MM.1S (cell line): ENCODE measurements at regions not wholly inside any gene's neighbourhood (a gene's known extent, or its start where the extent isn't known, plus 50 kb on each side); places are given as distances from the start of the nearest gene placed in this dataset.

Experiments used
- DNase-seq: peaks from one replicate; pipeline ENCODE4 v3.0.0-alpha.2; 2015
- H2AFZ ChIP-seq: fragments of 300-600 bp; sonication (generic); 2 replicates; pipeline ENCODE4 v1.6.0; 2016; ENCODE audit warnings: antibody characterized with exemption, low read length
- H3F3A ChIP-seq: fragments of 300-600 bp; sonication (generic); 2 replicates; pipeline ENCODE4 v1.6.1; 2016; ENCODE audit warnings: mild to moderate bottlenecking, antibody characterized with exemption, low read length, moderate library complexity, mixed read lengths; ENCODE audit not compliant: insufficient read depth
- H3K27ac ChIP-seq: fragments of 300-600 bp; sonication (generic); 2 replicates; pipeline ENCODE4 v1.5.1; 2016; ENCODE audit warnings: mild to moderate bottlenecking, low read length
- H3K27me3 ChIP-seq: fragments of 300-600 bp; sonication (generic); replicated peaks from 2 replicates; pipeline ENCODE4 v1.6.0; 2016; ENCODE audit warnings: low read length; ENCODE audit not compliant: insufficient read depth
- H3K36me3 ChIP-seq: fragments of 300-600 bp; sonication (generic); replicated peaks from 2 replicates; pipeline ENCODE4 v1.6.1; 2016; ENCODE audit warnings: mild to moderate bottlenecking, low read length, mixed read lengths; ENCODE audit not compliant: insufficient read depth
- H3K4me1 ChIP-seq: fragments of 300-600 bp; sonication (generic); 2 replicates; pipeline ENCODE4 v1.6.1; 2016; ENCODE audit warnings: low read length, mixed read lengths
- H3K4me2 ChIP-seq: fragments of 300-600 bp; sonication (generic); 2 replicates; pipeline ENCODE4 v1.6.0; 2016; ENCODE audit warnings: low read depth, low read length
- H3K4me3 ChIP-seq: fragments of 300-600 bp; sonication (generic); 2 replicates; pipeline ENCODE4 v1.5.1; 2016; ENCODE audit warnings: low read length, mixed read lengths
- H3K79me2 ChIP-seq: fragments of 300-600 bp; sonication (generic); 2 replicates; pipeline ENCODE4 v1.6.1; 2016; ENCODE audit warnings: mixed run types, low read length, mixed read lengths
- H3K9ac ChIP-seq: fragments of 300-600 bp; sonication (generic); 2 replicates; pipeline ENCODE4 v1.6.1; 2016; ENCODE audit warnings: low read length, mixed read lengths
- H3K9me2 ChIP-seq: fragments of 300-600 bp; sonication (generic); replicated peaks from 2 replicates; pipeline ENCODE4 v1.6.1; 2016; ENCODE audit warnings: mild to moderate bottlenecking, low read length, mixed read lengths; ENCODE audit not compliant: insufficient read depth
- H3K9me3 ChIP-seq: fragments of 300-600 bp; sonication (generic); replicated peaks from 2 replicates; pipeline ENCODE4 v1.6.1; 2016; ENCODE audit warnings: mild to moderate bottlenecking, low read length, mixed read lengths; ENCODE audit not compliant: insufficient read depth
- H4K20me1 ChIP-seq: fragments of 300-600 bp; sonication (generic); 2 replicates; pipeline ENCODE4 v1.6.1; 2016; ENCODE audit warnings: mild to moderate bottlenecking, low read length, moderate library complexity, mixed read lengths; ENCODE audit not compliant: insufficient read depth
- CTCF ChIP-seq: fragments of 300-600 bp; sonication (generic); IDR thresholded peaks from 2 replicates; pipeline ENCODE4 v1.5.1; 2016; ENCODE audit warnings: antibody characterized with exemption, low read length, mixed read lengths
- EZH2 ChIP-seq: fragments of 300-600 bp; sonication (generic); optimal IDR thresholded peaks from 2 replicates; pipeline ENCODE3; 2017; ENCODE audit warnings: low read depth, mild to moderate bottlenecking, antibody characterized with exemption, low read length, mixed read lengths
- EZH2phosphoT487 ChIP-seq: fragments of 300-600 bp; sonication (generic); IDR thresholded peaks from 2 replicates; pipeline ENCODE4 v1.6.1; 2018; ENCODE audit warnings: antibody characterized with exemption, low read length

- Histone ChIP-seq H3K4me1 (no peaks in the 10 kb centered on the region), H3K9ac (no peak overlapping the region), H3F3A (no peaks in the 10 kb centered on the region), H4K20me1 (no peaks in the 10 kb centered on the region), H3K4me2 (no peak overlapping the region), H3K27ac (no peak overlapping the region), H3K9me3 (no peaks in the 10 kb centered on the region), H3K36me3 (no peaks in the 10 kb centered on the region), H3K79me2 (no peaks in the 10 kb centered on the region), H3K27me3 (no peaks in the 10 kb centered on the region), H2AFZ (no peak overlapping the region), H3K4me3 (no peak overlapping the region), H3K9me2 (no peaks in the 10 kb centered on the region)
- no peak for TF ChIP-seq CTCF
- TF ChIP-seq EZH2phosphoT487: no peak
- no peak for TF ChIP-seq EZH2
- DNase-seq: no peak
These were observed 70.3 kb upstream of the MIR17HG start for GRCh38 chr13:91277013-91277676.

GRCh38 chr13:91278291-91278690 lies 69.2 kb upstream of the MIR17HG start:
- Histone ChIP-seq H3K27me3 (no peaks in the 10 kb centered on the region), H3K27ac (no peak overlapping the region), H2AFZ (no peak overlapping the region), H3K4me3 (no peak overlapping the region), H3K4me2 (no peak overlapping the region), H3F3A (no peaks in the 10 kb centered on the region), H3K9me3 (no peaks in the 10 kb centered on the region), H3K9ac (no peak overlapping the region), H3K4me1 (no peaks in the 10 kb centered on the region), H4K20me1 (no peaks in the 10 kb centered on the region), H3K79me2 (no peaks in the 10 kb centered on the region), H3K9me2 (no peaks in the 10 kb centered on the region), H3K36me3 (no peaks in the 10 kb centered on the region)
- no peak for DNase-seq
- TF ChIP-seq EZH2 (no peak), CTCF (no peak), EZH2phosphoT487 (no peak)

- no peak overlapping the region for H3K4me2 ChIP-seq
- H2AFZ ChIP-seq: no peak overlapping the region
- no peaks in the 10 kb centered on the region for H3K9me3 ChIP-seq
These were observed 68.6 kb upstream of the MIR17HG start for GRCh38 chr13:91278888-91279287.

More at GRCh38 chr13:91278888-91279287, 68.6 kb upstream of the MIR17HG start:
- H3K27me3 ChIP-seq: no peaks in the 10 kb centered on the region
- TF ChIP-seq CTCF (no peak), EZH2 (no peak), EZH2phosphoT487 (no peak)
- H3K36me3 ChIP-seq: no peaks in the 10 kb centered on the region
- H3K4me3 ChIP-seq: no peak overlapping the region
- no peaks in the 10 kb centered on the region for H3F3A ChIP-seq
- no peak for DNase-seq
- H4K20me1 ChIP-seq: no peaks in the 10 kb centered on the region
- no peaks in the 10 kb centered on the region for H3K79me2 ChIP-seq
- H3K4me1 ChIP-seq: no peaks in the 10 kb centered on the region
- no peak overlapping the region for H3K9ac ChIP-seq
- no peaks in the 10 kb centered on the region for H3K9me2 ChIP-seq
- no peak overlapping the region for H3K27ac ChIP-seq
